ENCODE measurements at regions not wholly inside any gene's neighbourhood (a gene's known extent, or its start where the extent isn't known, plus 50 kb on each side); places are given as distances from the start of the nearest gene placed in this dataset.
"Not testable (repeated sequence)": the region's sequence is repeated elsewhere in the genome, so short reads cannot be mapped to it uniquely, and the experiment has no call there.

DNA sequence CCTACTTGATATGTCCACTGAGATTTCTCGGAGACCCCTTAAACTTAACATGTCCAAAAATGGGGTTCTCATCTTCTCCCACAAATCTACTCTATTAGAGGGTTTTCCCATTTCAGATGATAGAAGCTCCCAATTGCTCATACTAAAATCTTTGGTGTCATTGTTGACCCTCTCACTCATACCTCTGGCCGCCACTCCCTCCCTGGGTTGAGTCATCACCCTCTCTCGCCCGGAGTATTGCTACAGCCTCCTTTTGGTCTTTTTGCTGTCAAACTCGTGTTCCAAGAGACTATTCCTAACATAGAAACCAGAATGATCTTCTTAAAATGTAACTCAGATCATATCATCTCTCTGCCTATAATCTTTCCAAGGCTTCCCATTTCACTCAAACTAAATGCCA lies 91.0 kb upstream of the GNAQ start:
- DNase-seq (ENCODE audit: low read depth in 2 of 2) = no peak

DNA sequence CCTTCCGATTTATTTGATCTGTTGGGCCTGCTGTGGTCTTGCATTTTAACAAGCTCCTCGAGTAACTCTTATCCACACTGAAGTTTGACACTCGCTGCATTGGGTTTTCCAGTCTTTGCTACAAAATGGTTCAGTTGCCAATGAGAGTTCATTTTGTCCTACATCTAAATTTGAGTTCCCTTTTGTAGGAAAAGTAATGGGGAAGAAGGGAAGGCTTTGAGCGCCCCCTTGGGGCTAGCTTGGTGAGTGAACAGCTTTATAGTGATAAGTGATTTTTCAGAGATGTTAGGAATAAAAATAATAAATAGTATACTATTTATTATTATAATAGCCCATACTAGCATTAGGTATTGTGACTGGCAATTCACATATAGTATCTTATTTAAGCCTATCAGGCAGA lies 89.9 kb upstream of the GNAQ start:
- DNase-seq (ENCODE audit: low read depth in 2 of 2) = peak; percentile 71 to 79

GRCh38 chr9:78118742-78119473 lies 87.3 kb upstream of the GNAQ start:
- DNase-seq (ENCODE audit: low read depth in 2 of 2) = no peak

- DNase-seq (ENCODE audit: low read depth in 2 of 2) = peak; percentile 8 to 15
These were observed 83.5 kb upstream of the GNAQ start for GRCh38 chr9:78115073-78115472.

- no peak for DNase-seq (ENCODE audit: low read depth in 2 of 2)
These were observed 83.0 kb upstream of the GNAQ start for GRCh38 chr9:78114581-78114980.

DNA sequence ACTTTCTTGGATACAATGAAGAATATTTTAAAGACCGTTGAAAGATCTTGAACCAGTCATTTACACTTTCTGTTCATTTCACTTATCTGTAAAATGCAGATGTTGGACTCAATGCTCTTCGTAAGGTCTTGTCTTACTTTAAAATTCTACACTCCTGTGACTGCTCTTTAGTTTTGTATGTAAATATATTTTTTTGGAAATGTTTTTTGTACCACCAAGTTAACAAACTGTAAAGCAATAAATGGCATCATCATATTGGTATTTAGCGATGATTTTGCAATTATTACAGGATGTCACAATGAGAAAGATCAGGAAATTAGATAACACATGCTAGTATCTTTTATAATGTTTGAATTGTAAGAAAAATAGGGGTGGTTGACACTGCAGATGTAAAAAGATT lies 80.8 kb upstream of the GNAQ start:
- DNase-seq (ENCODE audit: low read depth in 2 of 2) = no peak

DNA sequence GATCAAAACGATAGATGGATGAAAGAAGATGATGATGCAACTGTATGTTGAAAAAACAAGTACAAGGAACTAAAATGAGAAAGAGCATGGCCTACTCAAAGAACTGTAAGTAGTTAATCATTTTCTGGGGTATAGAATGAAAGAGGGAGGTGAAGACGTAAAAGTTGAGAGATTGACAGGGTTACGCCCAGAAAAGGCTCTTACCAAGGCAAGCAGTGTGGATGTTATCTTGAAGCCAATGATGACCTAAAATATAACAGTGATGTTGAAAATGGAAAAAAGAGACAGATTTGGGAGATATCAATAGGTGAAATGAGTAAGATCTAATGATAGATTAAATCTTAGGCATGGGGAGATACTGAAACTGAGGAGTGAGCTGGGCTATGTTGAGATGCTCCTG lies 80.4 kb upstream of the GNAQ start:
- DNase-seq (ENCODE audit: low read depth in 2 of 2) = no peak

DNA sequence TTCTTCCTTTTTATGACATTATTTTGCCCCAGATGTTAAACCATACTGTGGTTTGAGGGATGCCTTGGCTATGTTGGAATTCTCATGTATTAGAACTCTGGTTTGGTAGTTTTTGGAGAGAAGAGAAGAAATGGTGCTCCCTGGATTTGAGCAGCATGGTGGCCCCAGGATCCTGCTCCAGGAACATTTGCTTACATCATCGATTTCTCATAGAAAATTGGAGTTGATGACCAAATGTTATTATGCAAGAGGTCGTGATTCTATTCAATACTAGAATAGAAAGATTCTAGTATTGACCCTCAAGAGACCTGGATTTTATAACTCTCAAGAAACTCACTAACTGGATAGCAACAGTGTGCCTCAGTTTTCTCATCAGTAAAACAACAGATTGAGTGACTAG lies 77.5 kb upstream of the GNAQ start:
- DNase-seq (ENCODE audit: low read depth in 2 of 2) = no peak

- not testable (repeated sequence) for DNase-seq (ENCODE audit: low read depth in 2 of 2)
These were observed 75.0 kb upstream of the GNAQ start for GRCh38 chr9:78106586-78106985.

GRCh38 chr9:78103971-78104433 lies 72.4 kb upstream of the GNAQ start:
- no peak for DNase-seq (ENCODE audit: low read depth in 2 of 2)

- no peak for DNase-seq (ENCODE audit: low read depth in 2 of 2)
These were observed 69.6 kb upstream of the GNAQ start for GRCh38 chr9:78101247-78101646.

DNA sequence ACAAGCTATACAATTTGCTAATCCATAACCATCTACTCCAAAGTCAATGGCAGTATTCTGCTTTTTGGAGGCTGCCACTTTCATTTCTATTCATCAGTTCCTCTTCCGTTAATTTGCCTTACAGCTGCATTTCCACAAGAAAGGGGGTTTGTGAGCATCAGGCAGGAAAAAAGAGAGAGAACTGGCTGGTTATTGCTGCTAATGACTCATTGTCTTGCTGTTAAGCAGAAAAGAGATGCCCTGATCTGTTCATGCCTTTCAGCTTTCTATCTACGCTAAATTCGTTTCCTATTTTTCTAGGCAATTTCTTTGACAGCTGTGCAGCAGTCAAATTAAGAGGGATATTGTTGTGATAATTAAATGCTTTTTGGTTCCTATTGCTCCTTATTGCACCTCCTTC lies 65.9 kb upstream of the GNAQ start:
- DNase-seq (ENCODE audit: low read depth in 2 of 2) = no peak

GRCh38 chr9:78091731-78092130 lies 60.1 kb upstream of the GNAQ start:
- DNase-seq (ENCODE audit: low read depth in 2 of 2) = no peak

- DNase-seq (ENCODE audit: low read depth in 2 of 2) = no peak
These were observed 57.5 kb upstream of the GNAQ start for GRCh38 chr9:78089111-78089510.

DNA sequence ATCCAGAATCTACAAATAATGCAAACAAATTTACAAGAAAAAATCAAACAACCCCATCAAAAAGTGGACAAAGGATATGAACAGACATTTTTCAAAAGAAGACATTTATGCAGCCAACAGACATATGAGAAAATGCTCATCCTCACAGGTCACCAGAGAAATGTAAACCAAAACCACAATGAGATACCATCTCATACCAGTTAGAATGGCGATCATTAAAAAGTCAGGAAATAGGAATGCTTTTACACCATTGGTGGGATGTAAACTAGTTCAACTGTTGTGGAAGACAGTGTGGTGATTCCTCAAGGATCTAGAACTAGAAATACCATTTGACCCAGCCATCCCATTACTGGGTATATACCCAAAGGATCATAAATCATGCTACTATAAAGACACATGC lies 56.6 kb upstream of the GNAQ start:
- DNase-seq (ENCODE audit: low read depth in 2 of 2) = not testable (repeated sequence)

Measured in lung microvascular endothelial cell (primary cell).